Activated CD4-positive, alpha-beta T cell treated with anti-CD3 and anti-CD28 coated beads for 36 hours (primary cell): ENCODE measurements at regions not wholly inside any gene's neighbourhood (a gene's known extent, or its start where the extent isn't known, plus 50 kb on each side); places are given as distances from the start of the nearest gene placed in this dataset.

Experiments used
- ATAC-seq: fragments of 200-7000 bp; cut with Tn5 transposase; one replicate; pipeline ENCODE4 v1.10.0; 2021; ENCODE audit warnings: mild to moderate bottlenecking, moderate library complexity
- CTCF ChIA-PET: fragments of 350-600 bp; sonication (Branson Sonifier 250); formaldehyde crosslinking; loops from one replicate; lab custom pipeline; 2021; ENCODE audit warnings: antibody characterized with exemption; lab: Charles Lee
- POLR2A ChIA-PET: fragments of 350-600 bp; sonication (Branson Sonifier 250); formaldehyde crosslinking; loops from one replicate; lab custom pipeline; 2021; ENCODE audit warnings: antibody characterized with exemption, inconsistent platforms; lab: Charles Lee
- DNase-seq: peaks from one replicate; pipeline ENCODE4 v3.0.0-alpha.2; 2020
- H3K27ac Mint-ChIP-seq: one replicate; pipeline ENCODE4 v1.8.0; 2021; ENCODE audit warnings: mixed read lengths
- H3K27me3 Mint-ChIP-seq: one replicate; pipeline ENCODE4 v1.8.0; 2021; ENCODE audit warnings: mixed read lengths
- H3K36me3 Mint-ChIP-seq: one replicate; pipeline ENCODE4 v1.8.0; 2021; ENCODE audit warnings: low read depth, mixed read lengths
- H3K4me1 Mint-ChIP-seq: one replicate; pipeline ENCODE4 v1.8.0; 2021; ENCODE audit warnings: mixed read lengths
- H3K4me3 Mint-ChIP-seq: one replicate; pipeline ENCODE4 v1.8.0; 2021; ENCODE audit warnings: mild to moderate bottlenecking, moderate library complexity, mixed read lengths
- H3K9me3 Mint-ChIP-seq: one replicate; pipeline ENCODE4 v1.8.0; 2021; ENCODE audit warnings: low read depth, mixed read lengths
- intact Hi-C, 2 experiments: fragments of 100-400 bp; cut with DNase I in 1 of 2; cut with micrococcal nuclease in 1 of 2; formaldehyde crosslinking; loops; one replicate each; pipeline versions ENCODE4 v1.14.2 to v1.15.1; 2022 to 2024; cut with DNase I, micrococcal nuclease

DNA sequence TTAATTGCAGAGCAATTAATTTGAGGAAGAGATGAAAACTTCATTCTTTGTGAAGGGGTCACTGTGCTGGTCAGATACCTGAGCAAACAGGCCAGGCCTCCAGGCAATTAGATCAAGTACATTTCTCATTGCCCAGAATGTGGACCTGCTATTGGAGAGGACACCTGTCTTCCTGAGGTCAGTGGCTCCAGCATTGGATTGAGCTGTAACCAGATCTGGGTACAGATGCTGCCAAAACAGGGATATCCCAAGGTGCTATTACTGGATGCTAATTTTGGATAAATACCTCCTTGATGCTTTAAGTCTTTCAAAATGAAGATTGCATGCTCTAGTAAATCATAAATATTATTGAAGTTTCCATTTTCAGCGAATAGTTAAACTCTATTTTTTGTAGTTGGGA is 131.5 kb downstream of the FAM161A start:
- Mint-ChIP-seq H3K9me3 (peaks cover 11% of the 10 kb centered on the region), H3K27ac (no peak overlapping the region), H3K36me3 (no peaks in the 10 kb centered on the region), H3K4me1 (peaks cover 5% of the 10 kb centered on the region), H3K4me3 (no peak overlapping the region), H3K27me3 (peaks cover 4% of the 10 kb centered on the region)
- POLR2A ChIA-PET = no interaction called here
- no peak for DNase-seq
- intact Hi-C loops = no loop called here
- ATAC-seq = no peak
- CTCF ChIA-PET = interaction anchor here (0.6 kb wide), 1 partner anchor 638 kb away, joined by 3 read pairs; no protein-coding TSS in a partner anchor

DNA sequence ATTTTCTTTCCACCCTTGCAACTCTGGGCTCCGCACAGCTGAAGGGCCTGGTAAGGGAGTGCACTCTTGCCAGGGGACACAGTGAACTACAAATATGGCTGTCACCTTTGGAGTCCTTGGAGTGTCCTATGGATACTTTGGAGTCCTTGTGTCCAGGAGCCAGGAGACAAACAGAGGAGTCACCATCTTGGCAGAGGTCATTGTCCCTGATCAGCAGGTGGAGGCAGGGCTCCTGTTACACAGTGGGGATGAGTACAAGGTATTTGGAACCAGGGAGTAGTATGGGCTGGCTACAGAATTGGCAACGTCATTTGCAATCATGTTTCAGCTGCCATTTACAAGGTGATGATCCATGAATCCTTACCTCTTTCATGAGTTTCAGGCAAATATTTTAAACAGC is 132.5 kb downstream of the FAM161A start:
- Mint-ChIP-seq H3K27me3 (peaks cover 3% of the 10 kb centered on the region), H3K9me3 (peaks cover 5% of the 10 kb centered on the region), H3K36me3 (no peaks in the 10 kb centered on the region), H3K4me3 (no peak overlapping the region), H3K4me1 (no peaks in the 10 kb centered on the region), H3K27ac (no peak overlapping the region)
- intact Hi-C loops = no loop called here
- DNase-seq = no peak
- ATAC-seq = no peak
- ChIA-PET POLR2A (no interaction called here), CTCF (no interaction called here)

DNA sequence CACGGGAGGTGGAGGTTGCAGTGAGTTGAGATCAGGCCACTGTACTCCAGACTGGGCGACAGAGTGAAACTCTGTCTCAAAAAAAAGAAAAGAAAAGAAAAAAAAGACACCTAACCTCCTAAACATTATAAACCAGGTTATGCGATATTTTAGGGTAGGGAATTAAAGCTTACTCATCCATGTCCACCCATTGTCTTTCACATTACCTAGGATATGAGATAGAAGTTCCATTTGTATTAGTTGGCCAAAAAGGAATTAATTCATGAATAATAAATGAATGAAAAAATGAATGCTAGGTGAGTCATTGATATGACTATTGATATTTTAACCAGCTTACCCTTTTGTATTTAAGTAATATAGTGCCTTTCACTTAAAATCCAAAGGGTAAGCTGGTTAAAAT is 132.9 kb downstream of the FAM161A start:
- intact Hi-C loops = no loop called here
- peaks cover 3% of the 10 kb centered on the region for H3K27me3 Mint-ChIP-seq
- H3K27ac Mint-ChIP-seq = no peak overlapping the region
- no peak for ATAC-seq
- no peaks in the 10 kb centered on the region for H3K4me1 Mint-ChIP-seq
- no peak for DNase-seq
- peaks cover under 1% of the 10 kb centered on the region for H3K9me3 Mint-ChIP-seq
- no peak overlapping the region for H3K4me3 Mint-ChIP-seq
- CTCF ChIA-PET = no interaction called here
- H3K36me3 Mint-ChIP-seq = no peaks in the 10 kb centered on the region
- POLR2A ChIA-PET = no interaction called here

DNA sequence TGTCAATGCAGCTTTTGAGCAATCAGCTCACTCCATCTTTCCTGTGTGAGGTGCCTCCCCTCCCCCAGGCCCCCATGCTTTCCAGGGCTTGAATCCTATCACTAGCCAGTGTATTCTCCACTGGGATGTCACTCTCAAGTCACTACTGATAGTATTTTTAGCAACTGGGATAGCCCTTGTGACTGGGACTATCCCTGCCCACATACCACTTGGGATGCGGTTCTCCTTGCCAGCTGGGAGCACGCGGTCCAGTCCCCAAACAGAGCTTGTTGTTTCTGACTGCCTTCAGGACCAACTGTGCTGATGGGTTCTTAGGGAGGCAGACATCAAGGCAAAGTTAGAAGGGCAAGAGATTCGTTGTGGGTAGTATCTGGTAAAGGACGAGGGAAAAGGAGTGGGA is 134.9 kb downstream of the FAM161A start:
- Mint-ChIP-seq H3K27me3 (peaks cover 3% of the 10 kb centered on the region), H3K36me3 (no peaks in the 10 kb centered on the region), H3K9me3 (no peaks in the 10 kb centered on the region), H3K4me3 (no peak overlapping the region), H3K27ac (no peak overlapping the region), H3K4me1 (no peaks in the 10 kb centered on the region)
- CTCF ChIA-PET = no interaction called here
- DNase-seq (no peak), ATAC-seq (no peak)
- POLR2A ChIA-PET = no interaction called here
- intact Hi-C loops = no loop called here

DNA sequence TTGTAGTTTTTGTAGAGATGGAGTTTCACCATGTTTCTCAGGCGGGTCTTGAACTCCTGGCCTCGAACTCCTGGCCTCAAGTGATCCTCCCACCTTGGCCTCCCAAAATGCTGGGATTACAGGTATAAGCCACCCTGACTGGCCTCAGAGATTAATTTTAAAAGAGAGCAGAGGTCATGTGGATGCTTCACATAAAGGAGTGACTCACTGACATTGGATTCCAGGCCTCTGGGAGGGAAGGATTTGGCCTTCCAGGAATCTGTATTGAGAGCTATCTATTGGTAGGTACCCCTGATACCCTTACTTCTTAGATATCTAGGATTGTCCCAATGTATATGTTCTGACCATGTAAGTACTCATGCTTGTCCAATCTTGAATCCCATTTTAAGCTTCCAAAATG is 138.4 kb downstream of the FAM161A start:
- Mint-ChIP-seq H3K36me3 (no peaks in the 10 kb centered on the region), H3K4me1 (no peaks in the 10 kb centered on the region), H3K27me3 (peaks cover 3% of the 10 kb centered on the region), H3K9me3 (no peaks in the 10 kb centered on the region), H3K4me3 (no peak overlapping the region), H3K27ac (no peak overlapping the region)
- ATAC-seq (no peak), DNase-seq (no peak)
- ChIA-PET CTCF (no interaction called here), POLR2A (no interaction called here)
- intact Hi-C loops = no loop called here

DNA sequence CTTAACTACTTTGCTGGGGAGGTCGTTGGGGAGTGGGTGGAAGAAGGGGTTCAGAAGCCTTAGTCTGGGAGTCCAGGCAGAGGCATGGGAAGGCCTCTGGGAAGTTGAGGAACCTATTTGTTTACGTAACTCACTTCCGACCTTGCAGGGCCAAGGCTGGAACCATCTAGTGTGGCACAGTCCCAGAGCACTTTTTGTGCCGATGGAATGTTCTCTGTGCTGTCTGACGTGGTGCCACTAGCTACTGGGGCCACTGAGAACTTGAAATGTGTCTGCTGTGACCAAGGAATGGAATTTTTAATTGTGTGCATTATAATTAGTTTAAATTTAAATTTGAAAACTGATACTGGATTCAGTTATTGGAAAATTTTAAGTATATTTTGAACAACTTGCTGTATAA is 139.7 kb downstream of the FAM161A start:
- ChIA-PET POLR2A (interaction anchor here (0.6 kb wide), 1 partner anchor 38 kb away, joined by 4 read pairs; no protein-coding TSS in a partner anchor), CTCF (no interaction called here)
- Mint-ChIP-seq H3K36me3 (no peaks in the 10 kb centered on the region), H3K27ac (no peak overlapping the region), H3K9me3 (no peaks in the 10 kb centered on the region), H3K4me1 (no peaks in the 10 kb centered on the region), H3K4me3 (no peak overlapping the region), H3K27me3 (peaks cover 3% of the 10 kb centered on the region)
- intact Hi-C loops = no loop called here
- DNase-seq (no peak), ATAC-seq (no peak)

DNA sequence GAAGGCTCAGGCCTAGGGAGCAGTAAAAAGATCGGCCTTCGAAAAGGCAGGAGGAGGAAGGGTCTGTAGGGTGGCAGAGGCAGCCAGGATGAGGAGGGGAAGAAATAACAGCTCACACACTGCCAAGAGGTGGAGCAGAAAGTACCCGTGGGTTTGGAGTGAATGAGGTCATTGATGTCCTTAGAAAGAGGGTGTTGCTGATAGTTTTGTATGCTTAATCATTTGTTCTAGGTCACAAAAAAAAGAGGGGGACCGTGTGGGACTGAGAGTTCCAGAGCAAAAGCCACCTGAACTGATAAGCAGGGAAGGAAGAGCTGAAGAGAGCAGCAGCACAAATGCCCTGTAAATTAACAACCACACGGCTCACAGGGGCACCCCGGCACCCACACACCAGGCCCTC is 140.4 kb downstream of the FAM161A start:
- no peak for DNase-seq
- peaks cover under 1% of the 10 kb centered on the region for H3K4me1 Mint-ChIP-seq
- no peaks in the 10 kb centered on the region for H3K9me3 Mint-ChIP-seq
- H3K4me3 Mint-ChIP-seq = no peak overlapping the region
- intact Hi-C loops = no loop called here
- no peaks in the 10 kb centered on the region for H3K27me3 Mint-ChIP-seq
- ChIA-PET CTCF (interaction anchor here (0.6 kb wide), 1 partner anchor 1341 kb away, joined by 3 read pairs; no protein-coding TSS in a partner anchor), POLR2A (interaction anchor here (0.6 kb wide), 2 partner anchors 38 to 674 kb away, joined by 4 to 6 read pairs; no protein-coding TSS in a partner anchor)
- ATAC-seq = no peak
- H3K27ac Mint-ChIP-seq = no peak overlapping the region
- no peaks in the 10 kb centered on the region for H3K36me3 Mint-ChIP-seq

DNA sequence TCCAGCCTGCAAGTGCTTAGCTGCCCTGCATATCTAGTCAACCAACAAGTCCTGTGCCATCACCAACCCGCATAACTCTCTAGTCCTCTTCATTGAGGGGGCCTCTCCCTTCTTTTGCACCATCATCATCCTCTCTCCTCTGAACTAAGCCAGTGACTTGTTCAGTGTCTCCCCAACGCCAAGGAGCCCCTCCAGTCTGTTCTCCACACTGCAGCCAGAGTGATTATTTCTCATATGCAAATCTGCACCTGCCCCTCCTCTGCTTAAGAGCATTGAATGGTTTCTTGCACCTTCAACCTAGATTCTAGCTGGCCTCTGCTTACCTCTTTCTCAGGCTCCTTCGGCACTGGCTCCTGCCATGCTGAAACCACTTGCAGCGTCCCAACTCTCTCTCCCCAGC is 141.8 kb downstream of the FAM161A start:
- Mint-ChIP-seq H3K27ac (no peak overlapping the region), H3K4me1 (peaks cover 8% of the 10 kb centered on the region), H3K4me3 (no peak overlapping the region), H3K27me3 (no peaks in the 10 kb centered on the region), H3K9me3 (no peaks in the 10 kb centered on the region), H3K36me3 (no peaks in the 10 kb centered on the region)
- DNase-seq (no peak), ATAC-seq (no peak)
- ChIA-PET POLR2A (no interaction called here), CTCF (interaction anchor here (0.5 kb wide), 1 partner anchor 285 kb away, joined by 3 read pairs; no protein-coding TSS in a partner anchor)
- intact Hi-C loops = no loop called here

DNA sequence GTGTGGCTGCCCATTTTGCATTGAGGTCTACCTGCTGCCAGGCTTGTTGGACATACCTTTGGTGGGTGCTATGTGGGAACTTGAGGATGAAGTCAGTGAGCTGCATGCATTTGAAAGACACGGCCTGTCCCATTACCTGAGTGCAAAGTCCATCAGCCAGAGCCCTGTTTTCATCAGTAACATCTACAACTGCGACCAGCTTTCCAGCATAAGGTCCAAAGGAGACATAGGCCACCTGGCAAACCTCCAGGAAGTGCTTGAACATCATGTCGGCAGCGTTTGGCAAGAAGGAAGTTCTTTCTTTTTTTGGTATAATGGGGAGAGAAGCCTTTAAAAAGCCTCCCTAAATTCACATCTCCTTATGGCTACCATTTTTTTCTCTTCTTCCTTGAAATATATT is 143.1 kb downstream of the FAM161A start:
- CTCF ChIA-PET = interaction anchor here (0.6 kb wide), 1 partner anchor 73 kb away, joined by 3 read pairs; no protein-coding TSS in a partner anchor
- POLR2A ChIA-PET = no interaction called here
- Mint-ChIP-seq H3K9me3 (no peaks in the 10 kb centered on the region), H3K27me3 (no peaks in the 10 kb centered on the region), H3K4me3 (no peak overlapping the region), H3K27ac (no peak overlapping the region), H3K4me1 (peaks cover 8% of the 10 kb centered on the region), H3K36me3 (no peaks in the 10 kb centered on the region)
- DNase-seq = no peak
- intact Hi-C loops = no loop called here
- no peak for ATAC-seq

DNA sequence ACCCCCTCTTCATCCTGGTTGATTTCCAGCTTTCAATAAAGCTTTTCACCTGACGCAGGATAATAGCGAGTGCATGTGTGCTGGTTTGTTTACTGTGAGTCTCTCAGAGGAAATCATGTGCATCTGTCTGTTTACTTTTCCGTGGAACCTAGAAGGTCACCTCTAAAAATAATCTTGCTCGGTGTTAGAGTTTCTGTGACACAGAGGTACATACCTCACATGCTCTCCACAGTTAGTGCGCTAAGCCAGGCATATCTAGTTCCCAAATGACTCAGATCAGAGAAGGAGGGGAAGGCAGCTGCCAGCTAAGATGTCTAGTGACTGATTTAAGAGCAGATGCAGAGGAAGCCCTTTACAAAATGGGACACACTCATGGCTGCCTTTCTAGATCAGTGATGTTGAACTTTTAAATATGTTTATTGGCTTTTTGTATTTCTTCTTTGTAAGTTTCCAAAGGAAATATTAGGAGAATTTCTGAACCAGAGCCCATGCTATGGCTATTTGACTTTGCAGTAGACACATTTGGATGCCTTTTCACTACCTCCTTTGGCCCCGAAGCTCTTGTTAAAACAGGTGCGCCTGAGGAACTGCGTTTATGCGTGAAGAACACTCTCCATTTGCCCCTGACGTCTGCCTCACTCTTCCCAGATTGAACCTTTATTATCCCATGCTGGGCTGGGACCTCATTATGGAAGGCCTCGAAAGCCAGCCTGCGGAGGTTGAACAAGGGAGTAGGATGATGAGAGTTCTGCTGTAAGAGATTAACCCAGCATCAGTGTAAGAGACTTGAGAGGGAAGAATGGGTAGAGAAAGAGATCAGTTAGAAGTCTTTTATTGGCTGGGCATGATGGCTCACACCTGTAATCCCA is 145.6 kb downstream of the FAM161A start:
- H3K27ac Mint-ChIP-seq = no peak overlapping the region
- H3K27me3 Mint-ChIP-seq = no peaks in the 10 kb centered on the region
- peak; percentile 55 for DNase-seq
- ChIA-PET CTCF (interaction anchor here (1.0 kb wide), 1 partner anchor 105 kb away, joined by 3 read pairs; no protein-coding TSS in a partner anchor), POLR2A (no interaction called here)
- H3K9me3 Mint-ChIP-seq = no peaks in the 10 kb centered on the region
- no peak overlapping the region for H3K4me3 Mint-ChIP-seq
- ATAC-seq = peak; percentile 100
- intact Hi-C loops = no loop called here
- H3K36me3 Mint-ChIP-seq = no peaks in the 10 kb centered on the region
- peaks cover 8% of the 10 kb centered on the region for H3K4me1 Mint-ChIP-seq

DNA sequence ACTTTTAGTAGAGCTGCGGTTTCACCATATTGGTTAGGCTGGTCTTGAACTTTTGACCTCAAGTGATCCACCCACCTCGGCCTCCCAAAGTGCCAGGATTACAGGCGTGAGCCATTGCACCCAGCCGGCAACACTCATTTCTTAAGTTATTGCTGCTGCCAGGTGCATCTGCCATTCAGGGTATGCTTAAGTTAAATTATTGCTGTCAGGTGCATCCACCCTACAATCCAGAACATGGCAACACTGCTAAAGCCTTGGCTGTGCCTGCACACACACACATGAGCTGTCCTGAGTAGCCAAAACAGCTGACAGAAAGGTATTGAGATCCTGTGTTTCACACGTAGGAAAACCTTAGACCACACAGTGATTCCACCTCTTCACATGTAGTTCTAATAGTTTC is 148.2 kb downstream of the FAM161A start:
- H3K4me1 Mint-ChIP-seq = peaks cover 8% of the 10 kb centered on the region
- H3K4me3 Mint-ChIP-seq = no peak overlapping the region
- ATAC-seq (no peak), DNase-seq (no peak)
- H3K36me3 Mint-ChIP-seq = no peaks in the 10 kb centered on the region
- no peaks in the 10 kb centered on the region for H3K9me3 Mint-ChIP-seq
- POLR2A ChIA-PET = no interaction called here
- CTCF ChIA-PET = interaction anchor here (0.7 to 1.1 kb wide), 2 partner anchors 24 to 35 kb away, joined by 3 read pairs; no protein-coding TSS in a partner anchor
- intact Hi-C loops = no loop called here
- no peaks in the 10 kb centered on the region for H3K27me3 Mint-ChIP-seq
- no peak overlapping the region for H3K27ac Mint-ChIP-seq

DNA sequence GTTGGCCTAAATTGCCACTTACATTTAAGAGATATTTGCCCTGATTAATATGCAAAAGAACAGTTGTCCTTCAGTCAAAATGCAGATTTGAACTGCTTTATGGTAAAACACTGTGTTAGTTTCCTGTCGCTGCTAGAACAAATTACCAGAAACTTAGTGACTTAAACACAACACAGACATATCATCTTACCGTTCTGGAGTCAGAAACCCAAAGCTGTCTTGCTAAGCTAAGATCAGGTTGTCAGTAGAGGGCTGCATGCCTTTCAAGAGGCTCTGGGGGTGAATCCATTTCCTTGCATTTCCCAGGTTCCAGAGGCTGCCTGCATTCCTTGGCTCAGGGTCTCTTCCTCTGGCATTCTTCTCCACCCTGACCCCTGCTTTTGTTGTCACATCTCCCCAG is 149.5 kb downstream of the FAM161A start:
- ChIA-PET CTCF (interaction anchor here (1.1 kb wide), 2 partner anchors 33 to 569 kb away, joined by 3 read pairs; no protein-coding TSS in a partner anchor), POLR2A (no interaction called here)
- H3K27ac Mint-ChIP-seq = no peak overlapping the region
- DNase-seq (no peak), ATAC-seq (no peak)
- no peaks in the 10 kb centered on the region for H3K9me3 Mint-ChIP-seq
- intact Hi-C loops = no loop called here
- no peak overlapping the region for H3K4me3 Mint-ChIP-seq
- H3K4me1 Mint-ChIP-seq = peaks cover 8% of the 10 kb centered on the region
- H3K27me3 Mint-ChIP-seq = no peaks in the 10 kb centered on the region
- no peaks in the 10 kb centered on the region for H3K36me3 Mint-ChIP-seq
